Stimulated activated CD8-positive, alpha-beta memory T cell treated with anti-CD3 and anti-CD28 coated beads, Interleukin-15, amount 100 ng/mL, for 48 hours (primary cell): ENCODE measurements at regions not wholly inside any gene's neighbourhood (a gene's known extent, or its start where the extent isn't known, plus 50 kb on each side); places are given as distances from the start of the nearest gene placed in this dataset.

ENCODE experiments used
- DNase-seq, 2 donors: peaks; one replicate each; pipeline ENCODE4 v3.0.0-alpha.2; 2020; ENCODE audit warnings: low read depth in 2 of 2

DNA sequence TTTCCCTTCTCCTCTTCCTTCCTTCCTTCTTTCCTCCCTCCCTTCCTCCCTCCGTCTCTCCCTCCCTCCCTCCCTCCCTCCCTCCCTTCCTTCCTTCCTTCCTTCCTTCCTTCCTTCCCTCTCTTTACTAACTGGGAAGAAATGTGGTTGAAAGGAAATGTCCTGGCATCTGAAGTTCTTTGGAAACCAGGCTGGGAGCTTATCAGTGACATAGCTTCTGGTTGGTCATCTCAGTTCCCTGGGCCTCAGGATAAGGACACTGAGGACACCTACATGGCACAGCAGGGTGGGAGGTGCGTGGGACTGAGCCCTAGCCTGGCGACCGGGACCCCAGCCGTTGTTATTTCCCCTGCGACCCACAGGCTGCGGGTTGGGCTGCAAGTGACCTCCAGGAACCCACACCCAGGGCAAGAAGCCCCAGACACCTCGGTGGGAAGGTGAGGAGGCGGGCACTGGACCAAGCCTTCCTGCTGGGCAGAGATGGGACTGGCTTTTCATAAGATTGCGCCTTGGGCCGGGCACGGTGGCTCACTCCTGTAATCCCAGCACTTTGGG lies 1486.5 kb downstream of the TBC1D22A start:
- no peak for DNase-seq

DNA sequence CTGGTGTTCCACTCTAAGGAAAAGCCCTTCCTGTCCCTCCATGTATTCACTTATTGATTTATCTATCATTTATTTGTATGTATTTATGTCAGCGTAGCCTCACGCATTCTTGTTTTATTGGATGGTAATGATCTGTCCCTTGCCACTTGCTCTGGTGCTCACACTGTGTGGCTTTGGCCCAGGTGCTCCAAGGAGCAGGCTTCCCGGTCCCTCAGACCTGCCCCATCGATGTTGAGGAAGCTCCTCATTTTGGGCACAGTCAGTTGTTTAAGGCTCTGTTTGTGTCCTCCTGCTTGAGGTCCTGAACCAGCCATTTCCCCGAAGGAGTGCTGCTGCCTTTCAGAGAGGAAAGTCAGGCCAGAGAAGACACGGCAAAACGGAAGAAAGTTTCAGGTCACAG lies 1485.4 kb downstream of the TBC1D22A start:
- DNase-seq = no peak

GRCh38 chr22:48245196-48245485 lies 1482.7 kb downstream of the TBC1D22A start:
- no peak for DNase-seq

DNA sequence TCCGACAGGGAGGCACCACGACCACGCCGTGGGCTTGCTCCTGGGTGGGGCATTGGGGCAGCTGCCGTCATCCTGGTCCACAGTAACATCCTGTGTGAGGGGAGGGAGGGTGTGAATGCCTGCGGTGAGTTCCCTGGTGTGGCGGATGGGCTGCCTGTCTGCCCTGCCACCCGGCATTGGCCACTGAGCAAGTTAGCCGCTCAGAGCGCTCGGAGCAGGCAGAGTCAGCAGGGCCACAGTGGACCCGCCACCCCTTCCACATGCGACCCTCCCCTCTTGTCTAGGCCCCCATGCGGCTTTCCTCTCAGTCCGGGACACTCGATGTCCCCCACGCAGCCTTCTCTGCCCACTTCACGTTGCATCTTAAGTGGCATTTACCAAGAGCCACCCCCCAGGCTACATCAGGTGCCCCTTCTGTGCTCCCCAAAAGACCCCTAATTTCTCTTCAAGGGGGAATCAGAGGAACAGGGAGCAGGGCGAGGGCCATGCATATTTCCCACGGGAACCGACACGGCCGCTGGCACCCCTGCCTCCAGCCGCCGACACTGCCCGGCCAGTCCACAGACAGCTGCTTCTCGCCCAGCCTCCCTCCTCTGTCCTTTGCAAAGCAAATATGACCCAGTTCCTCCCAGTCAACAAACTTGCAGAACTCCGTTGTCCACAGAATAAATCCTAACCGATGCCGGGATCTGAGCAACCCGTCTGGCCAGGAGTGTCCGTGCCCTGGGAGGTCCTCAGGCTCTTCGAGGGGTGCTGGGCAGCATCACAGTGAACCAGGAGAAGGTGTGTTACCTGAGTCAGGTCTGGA lies 1482.1 kb downstream of the TBC1D22A start:
- DNase-seq = no peak

- no peak for DNase-seq
These were observed 1480.0 kb downstream of the TBC1D22A start for GRCh38 chr22:48242461-48242864.

GRCh38 chr22:48241658-48242057 lies 1479.2 kb downstream of the TBC1D22A start:
- DNase-seq = peak in 1 of 2 donors; percentile 4

GRCh38 chr22:48240935-48241230 lies 1478.4 kb downstream of the TBC1D22A start:
- no peak for DNase-seq

DNA sequence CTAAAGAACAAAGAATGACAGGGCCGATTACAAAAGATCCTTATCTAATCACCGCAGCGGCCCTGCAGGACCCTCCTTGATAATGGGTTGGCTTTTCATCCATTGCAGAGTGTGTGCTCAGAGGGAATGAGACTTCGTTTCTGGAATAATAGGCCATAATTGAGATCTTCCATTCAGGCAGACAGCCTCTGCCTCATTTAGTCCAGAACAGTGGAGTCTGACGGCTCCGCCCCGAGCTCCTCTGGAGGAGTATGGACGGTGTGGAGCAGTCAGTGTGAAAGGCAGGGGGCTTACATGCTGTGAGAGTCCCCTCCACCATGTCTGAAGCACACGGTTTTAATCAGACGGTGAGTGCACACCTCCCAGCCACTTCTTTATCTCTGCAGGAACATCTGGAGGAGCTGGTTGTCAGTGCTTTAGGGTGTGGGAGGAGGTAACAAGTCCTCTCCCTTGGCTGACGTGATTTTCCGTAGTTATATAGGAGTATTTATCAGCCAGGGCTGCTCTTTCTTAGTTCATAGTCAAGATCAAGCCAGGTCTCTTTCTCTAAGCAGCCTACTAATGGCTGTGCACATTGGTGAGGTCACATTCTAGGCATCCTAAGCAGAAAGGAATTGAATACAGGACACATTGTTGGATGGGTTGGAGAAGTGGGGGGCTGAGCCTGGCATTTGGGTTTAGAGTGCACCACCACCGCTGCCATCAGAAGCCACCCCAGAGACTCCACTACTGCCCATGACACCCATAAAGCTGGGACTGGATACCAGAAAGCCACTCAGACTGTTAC lies 1477.9 kb downstream of the TBC1D22A start:
- DNase-seq = no peak

DNA sequence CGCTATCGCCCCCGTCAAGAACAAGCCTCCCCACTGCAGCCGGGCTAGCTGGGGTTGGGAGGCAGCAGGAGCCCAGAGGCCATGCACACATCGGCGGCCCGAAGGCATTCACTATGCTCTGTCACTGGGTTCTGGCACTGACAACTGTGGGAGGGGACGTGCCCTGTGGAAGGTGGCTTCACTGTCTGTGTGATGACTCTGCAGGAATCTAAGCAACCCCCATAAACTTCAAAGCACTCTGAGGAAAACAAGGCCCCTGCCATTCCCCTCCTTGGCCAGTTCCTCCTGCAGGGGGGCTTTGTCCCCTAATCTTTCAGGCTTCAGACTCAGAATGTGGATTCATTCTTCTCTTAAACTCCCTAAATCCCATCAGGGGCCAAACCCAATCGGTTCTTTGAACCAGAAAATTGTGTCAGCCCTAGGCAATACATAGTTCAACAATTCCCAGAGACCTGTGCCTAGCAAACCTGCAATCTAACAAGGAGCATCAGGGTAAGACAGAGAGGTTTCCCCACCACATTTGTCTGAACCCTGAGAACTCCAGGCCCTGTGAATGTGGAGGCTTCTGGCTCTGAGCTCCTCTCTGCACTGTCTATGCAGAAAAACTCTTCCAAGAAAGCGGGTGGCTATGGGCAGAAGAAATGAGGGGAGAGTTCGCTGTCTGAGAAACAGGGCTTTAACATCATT lies 1477.2 kb downstream of the TBC1D22A start:
- no peak for DNase-seq

- DNase-seq = no peak
These were observed 1476.5 kb downstream of the TBC1D22A start for GRCh38 chr22:48238966-48239365.

- no peak for DNase-seq
These were observed 1476.0 kb downstream of the TBC1D22A start for GRCh38 chr22:48238284-48238915.

DNA sequence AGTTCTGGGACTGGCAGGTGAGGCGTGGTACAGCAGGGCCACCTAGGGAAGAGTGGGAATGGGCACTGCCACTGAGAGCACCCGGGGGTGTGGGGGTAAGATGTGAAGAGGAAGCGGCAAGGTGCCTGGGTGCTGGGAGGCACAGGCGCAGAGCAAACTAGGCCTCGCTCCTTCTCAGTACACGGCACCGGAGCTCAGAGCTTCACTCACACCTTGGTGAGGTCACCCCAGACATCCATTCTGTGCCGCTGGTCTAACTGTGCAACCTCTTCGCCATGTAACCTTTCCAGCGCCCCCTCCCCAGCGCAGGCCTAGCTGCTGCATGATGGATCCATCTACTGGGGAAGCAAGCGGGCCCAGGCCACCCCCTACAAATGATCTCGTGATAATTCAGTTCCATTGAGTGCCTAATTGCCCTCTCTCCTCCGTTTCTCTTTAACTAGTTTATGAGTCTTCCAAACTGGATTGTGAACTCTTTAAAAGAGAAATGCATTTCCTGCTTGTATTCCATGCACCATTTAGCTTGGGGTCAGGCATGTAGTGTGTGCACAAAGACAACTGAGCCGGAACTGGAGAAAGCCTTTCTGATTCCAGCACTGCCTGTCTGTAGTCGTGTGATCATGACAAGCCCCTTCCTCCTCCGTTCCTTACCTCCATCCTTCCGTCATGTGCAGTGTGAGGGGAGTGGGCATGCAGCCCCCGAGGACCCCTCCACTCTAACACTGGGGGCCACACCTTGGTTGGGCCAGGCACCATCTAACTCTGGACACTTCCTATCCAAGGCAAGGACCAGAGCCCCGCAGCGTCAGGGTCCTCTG lies 1475.2 kb downstream of the TBC1D22A start:
- DNase-seq = no peak

DNA sequence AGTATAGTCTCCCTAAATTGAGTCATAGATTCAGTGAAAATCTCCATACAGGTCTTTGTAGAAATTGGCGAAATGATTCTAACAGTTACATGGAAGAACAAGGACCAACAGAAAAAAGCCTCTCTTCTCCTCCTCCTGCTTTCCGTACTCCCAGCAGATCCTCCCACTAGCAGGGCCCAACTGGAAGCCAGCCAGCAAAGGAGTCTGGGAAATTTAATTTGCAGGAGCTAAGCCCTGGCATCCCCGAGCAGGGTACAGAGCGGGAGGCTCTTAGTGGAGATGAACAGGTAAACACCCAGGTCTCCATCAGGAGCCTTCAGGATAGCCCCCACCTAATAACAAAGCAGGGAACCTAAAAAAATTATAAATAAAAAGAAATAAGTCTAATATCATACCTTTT lies 1473.8 kb downstream of the TBC1D22A start:
- no peak for DNase-seq

- DNase-seq = no peak
These were observed 1473.3 kb downstream of the TBC1D22A start for GRCh38 chr22:48235744-48236143.

DNA sequence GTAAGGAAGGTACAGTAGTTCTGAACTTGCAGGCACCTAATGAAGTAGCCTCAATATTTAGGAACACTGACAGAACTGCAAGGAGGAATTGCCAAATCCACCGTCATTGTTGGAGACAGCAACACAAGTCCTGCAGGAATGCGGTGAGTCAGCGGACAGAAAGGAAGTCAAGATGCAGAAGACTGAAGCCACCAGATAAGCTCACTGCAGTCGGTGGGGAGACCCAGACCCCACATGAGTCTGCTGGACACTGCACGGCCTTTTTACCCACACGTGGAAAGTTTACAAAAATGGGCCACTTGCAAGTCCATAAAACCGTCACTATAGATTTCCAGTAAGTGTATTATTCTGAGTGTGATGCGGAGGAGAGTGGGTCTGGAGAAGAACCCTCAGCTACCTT lies 1471.6 kb downstream of the TBC1D22A start:
- no peak for DNase-seq

GRCh38 chr22:48233586-48233985 lies 1471.1 kb downstream of the TBC1D22A start:
- DNase-seq = no peak

DNA sequence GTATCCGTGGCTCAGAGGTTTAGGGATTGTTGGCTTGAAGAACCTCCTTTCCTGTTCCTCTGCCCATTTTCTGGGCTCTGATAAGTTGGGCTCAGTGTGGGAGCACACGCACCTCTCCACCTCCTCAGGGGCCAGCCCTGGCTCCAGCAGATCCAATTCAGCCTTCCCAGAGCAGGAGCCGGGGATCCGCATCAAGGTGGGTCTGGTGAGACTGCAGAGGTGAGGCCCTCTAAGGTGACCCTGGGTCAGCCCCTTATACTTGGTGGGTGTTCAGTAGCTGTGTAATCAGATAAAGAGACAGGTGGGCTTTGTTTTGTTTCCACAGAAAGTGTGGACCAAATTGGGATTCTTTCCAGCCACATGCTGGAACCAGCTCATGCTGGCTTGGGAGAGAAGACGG lies 1466.0 kb downstream of the TBC1D22A start:
- DNase-seq = no peak

GRCh38 chr22:48227341-48228018 lies 1465.0 kb downstream of the TBC1D22A start:
- no peak for DNase-seq

DNA sequence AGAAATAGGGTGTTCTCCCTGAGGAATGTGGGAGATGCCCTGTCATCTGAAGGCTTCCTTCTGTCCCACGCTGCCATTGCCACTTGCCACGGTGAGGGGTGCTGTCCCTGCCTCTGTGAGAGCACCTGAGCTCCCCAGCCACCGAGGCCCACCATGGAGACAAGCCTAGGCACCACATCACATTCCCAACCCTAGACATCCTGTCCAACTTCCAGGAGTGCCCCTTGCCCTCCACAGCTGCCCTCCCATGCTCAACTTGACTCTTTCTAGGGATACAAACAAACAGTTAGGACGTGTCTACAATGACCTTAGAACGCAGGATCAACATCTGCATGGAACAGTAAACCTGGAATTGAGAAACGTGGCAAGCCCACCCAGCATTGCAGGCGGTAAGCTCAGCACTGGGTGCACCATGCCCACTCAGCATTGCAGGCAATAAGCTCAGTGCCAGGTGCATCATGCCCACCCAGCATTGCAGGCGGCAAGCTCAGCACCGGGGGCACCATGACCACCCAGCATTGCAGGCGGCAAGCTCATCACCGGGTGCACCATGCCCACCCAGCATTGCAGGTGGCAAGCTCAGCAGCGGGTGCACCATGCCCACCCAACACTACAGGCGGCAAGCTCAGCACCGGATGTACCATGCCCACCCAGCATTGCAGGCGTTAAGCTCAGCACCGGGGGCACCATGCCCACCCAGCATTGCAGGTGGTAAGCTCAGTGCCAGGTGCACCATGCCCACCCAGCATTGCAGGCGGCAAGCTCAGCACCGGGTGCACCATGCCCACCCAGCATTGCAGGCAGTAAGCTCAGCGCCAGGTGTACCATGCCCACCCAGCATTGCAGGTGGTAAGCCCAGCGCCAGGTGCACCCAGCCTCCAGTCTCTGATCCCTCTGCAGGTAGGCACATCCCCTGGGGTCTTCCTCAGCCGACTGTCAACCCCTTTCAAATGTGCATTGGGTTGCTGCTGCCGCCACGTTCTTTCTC lies 1463.9 kb downstream of the TBC1D22A start:
- no peak for DNase-seq
